Fibroblast of mammary gland (primary cell): ENCODE measurements at regions not wholly inside any gene's neighbourhood (a gene's known extent, or its start where the extent isn't known, plus 50 kb on each side); places are given as distances from the start of the nearest gene placed in this dataset.
A peak's percentile ranks its signal among the peaks of the same experiment; 100 is the strongest.

Experiments used
- DNase-seq: peaks from one replicate; pipeline ENCODE4 v3.0.0-alpha.2; 2010; ENCODE audit warnings: low read depth
- H3K4me3 ChIP-seq: 2 replicates; pipeline ENCODE4 v1.5.1; 2011; ENCODE audit warnings: low read depth, mild to moderate bottlenecking, low read length, moderate library complexity; ENCODE audit not compliant: control insufficient read depth
- CTCF ChIP-seq: conservative IDR thresholded peaks from 2 replicates; pipeline ENCODE4 v1.5.1; 2011; ENCODE audit warnings: low read depth, low read length, inconsistent platforms; ENCODE audit not compliant: control insufficient read depth, insufficient read depth

DNA sequence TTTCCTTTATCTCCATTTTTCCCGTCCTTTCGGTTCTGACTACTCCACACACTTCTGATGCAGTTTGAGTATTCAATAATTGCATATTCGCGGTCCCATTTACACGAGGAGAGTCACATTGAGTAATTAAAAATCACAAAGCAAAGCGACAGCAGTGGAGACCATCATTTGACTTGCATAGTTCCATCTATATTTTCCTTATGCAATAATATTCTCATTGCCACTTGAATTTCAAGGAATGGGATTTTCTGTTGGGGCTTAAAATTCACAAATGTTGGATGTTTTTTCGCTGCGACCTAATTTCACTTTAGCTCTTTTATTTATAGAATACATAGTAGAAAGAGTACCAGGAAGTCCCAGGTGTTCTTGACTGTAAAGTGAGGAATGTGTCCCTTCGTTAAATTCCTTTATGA, 186.8 kb downstream of the ZEB2 start:
- no peak for TF ChIP-seq CTCF
- no peak for DNase-seq
- peak overlapping the region; percentile 44 for H3K4me3 ChIP-seq

DNA sequence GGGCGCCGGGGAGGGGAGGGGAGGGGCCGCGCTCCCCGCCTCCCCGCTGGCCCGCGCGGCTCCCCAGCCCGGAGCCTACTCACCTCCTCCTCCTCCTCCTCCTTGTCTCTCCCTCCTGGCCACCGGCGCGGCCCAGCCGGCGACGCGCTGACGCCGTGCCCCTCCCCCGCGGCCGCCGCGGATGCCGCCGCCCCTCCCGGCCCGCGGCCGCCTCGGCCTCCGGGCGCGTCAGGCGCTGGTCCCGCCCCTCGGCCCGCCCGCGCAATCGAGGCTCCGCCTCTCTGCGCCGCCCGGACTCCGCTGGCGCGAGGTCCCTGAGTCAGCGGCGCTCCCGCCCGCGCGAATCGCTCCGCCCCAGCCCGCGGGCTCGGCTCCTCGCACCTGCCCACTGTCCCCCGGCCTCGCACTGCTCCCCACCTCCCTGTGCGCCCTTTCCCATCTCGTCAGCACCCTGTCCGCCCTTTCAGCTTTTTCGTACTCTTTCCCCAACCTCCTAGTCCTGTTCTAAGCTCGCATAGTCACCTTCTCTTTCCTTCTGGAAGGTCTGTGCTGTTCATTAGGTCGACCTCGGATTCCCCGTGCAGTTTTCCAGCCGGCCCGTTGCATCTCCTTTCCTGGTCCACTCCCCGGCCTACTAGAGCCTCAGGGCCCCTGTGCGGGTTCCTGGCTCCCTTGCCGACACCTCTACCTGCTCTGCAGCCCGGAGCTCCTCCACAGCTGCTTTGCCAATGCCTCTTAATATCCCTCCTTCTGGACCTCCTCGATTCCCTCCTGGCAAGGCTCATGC, 187.4 kb downstream of the ZEB2 start:
- TF ChIP-seq CTCF, result no peak
- peak overlapping the region; percentile 44 for H3K4me3 ChIP-seq
- peak; percentile 80 for DNase-seq

- DNase-seq, result no peak
- TF ChIP-seq CTCF, result no peak
- peak overlapping the region; percentile 75 for H3K4me3 ChIP-seq
Observed at GRCh38 chr2:144331674-144332355, 188.1 kb downstream of the ZEB2 start.

GRCh38 chr2:144330951-144331673, 188.8 kb downstream of the ZEB2 start:
- H3K4me3 ChIP-seq, result peak overlapping the region; percentile 75
- peak; percentile 19 for DNase-seq
- no peak for TF ChIP-seq CTCF

DNA sequence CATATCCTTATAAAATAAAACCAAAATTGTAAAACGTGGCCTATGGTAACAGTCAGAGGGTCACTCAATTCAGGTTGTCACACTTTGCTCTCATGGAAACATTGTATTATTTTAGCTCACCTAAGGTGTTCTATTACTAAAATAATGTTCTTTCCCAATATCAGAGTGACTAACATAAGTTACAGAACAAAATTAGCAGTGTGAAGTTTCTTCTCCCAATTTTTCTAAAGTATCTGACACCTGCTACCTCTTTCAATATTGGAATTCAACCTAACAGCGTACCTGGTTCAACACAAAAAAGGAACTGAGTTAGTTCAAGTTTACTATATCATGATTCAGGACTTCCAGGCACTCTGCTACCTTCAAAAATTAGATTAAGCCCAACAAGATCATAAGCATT, 190.4 kb downstream of the ZEB2 start:
- TF ChIP-seq CTCF, result no peak
- H3K4me3 ChIP-seq, result no peak overlapping the region
- no peak for DNase-seq

DNA sequence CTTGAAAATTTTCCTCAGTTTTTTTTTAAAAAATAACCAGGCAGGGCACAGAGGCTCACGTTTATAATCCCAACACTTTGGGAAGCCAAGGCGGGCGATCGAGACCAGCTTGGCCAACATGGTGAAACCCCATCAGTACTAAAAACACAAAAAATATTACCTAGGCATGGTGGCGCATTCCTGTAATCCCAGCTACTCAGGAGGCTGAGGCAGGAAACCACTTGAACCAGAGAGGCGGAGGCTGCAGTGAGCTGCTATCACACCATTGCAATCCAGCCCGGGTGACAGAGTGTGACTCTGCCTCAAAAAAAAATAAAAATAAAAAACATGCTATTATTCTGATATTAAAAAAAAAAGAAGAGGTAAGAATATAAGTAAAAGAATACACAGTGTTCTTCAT, 191.0 kb downstream of the ZEB2 start:
- no peak overlapping the region for H3K4me3 ChIP-seq
- no peak for DNase-seq
- TF ChIP-seq CTCF, result no peak
